NCI-H187 treated with DMSO at 0.1 percent for 48 hours (cell line): ENCODE measurements at regions not wholly inside any gene's neighbourhood (a gene's known extent, or its start where the extent isn't known, plus 50 kb on each side); places are given as distances from the start of the nearest gene placed in this dataset.
A peak's percentile ranks its signal among the peaks of the same experiment; 100 is the strongest.

Experiments
- DNase-seq: peaks from one replicate; lab custom pipeline; 2025; lab: John Stamatoyannopoulos, UW

- no peak for DNase-seq
Measured at GRCh38 chr12:72082986-72083820, 144.6 kb downstream of the TPH2 start.

GRCh38 chr12:72084061-72084460, 145.4 kb downstream of the TPH2 start:
- DNase-seq, result no peak

GRCh38 chr12:72084880-72085279, 146.2 kb downstream of the TPH2 start:
- DNase-seq, result no peak

GRCh38 chr12:72089678-72090077, 151.0 kb downstream of the TPH2 start:
- DNase-seq, result peak; percentile 91

GRCh38 chr12:72093424-72093823, 154.8 kb downstream of the TPH2 start:
- no peak for DNase-seq

- DNase-seq, result no peak
Measured at GRCh38 chr12:72093930-72094329, 155.3 kb downstream of the TPH2 start.

- DNase-seq, result no peak
Measured at GRCh38 chr12:72094490-72094889, 155.8 kb downstream of the TPH2 start.

GRCh38 chr12:72095025-72095424, 156.4 kb downstream of the TPH2 start:
- no peak for DNase-seq

- DNase-seq, result no peak
Measured at GRCh38 chr12:72098622-72099021, 160.0 kb downstream of the TPH2 start.

- no peak for DNase-seq
Measured at GRCh38 chr12:72100854-72101253, 162.2 kb downstream of the TPH2 start.

GRCh38 chr12:72102150-72102549, 163.5 kb downstream of the TPH2 start:
- no peak for DNase-seq

- DNase-seq, result peak; percentile 20
Measured at GRCh38 chr12:72105849-72106248, 166.3 kb upstream of the TRHDE start.

GRCh38 chr12:72110937-72111650, 161.1 kb upstream of the TRHDE start:
- DNase-seq, result no peak

- no peak for DNase-seq
Measured at GRCh38 chr12:72111706-72112105, 160.5 kb upstream of the TRHDE start.

GRCh38 chr12:72133497-72134055, 138.6 kb upstream of the TRHDE start:
- no peak for DNase-seq

- no peak for DNase-seq
Measured at GRCh38 chr12:72134246-72135020, 137.7 kb upstream of the TRHDE start.

GRCh38 chr12:72135021-72135301, 137.2 kb upstream of the TRHDE start:
- DNase-seq, result no peak

- DNase-seq, result no peak
Measured at GRCh38 chr12:72136792-72137191, 135.4 kb upstream of the TRHDE start.

- no peak for DNase-seq
Measured at GRCh38 chr12:72139411-72139810, 132.8 kb upstream of the TRHDE start.

- no peak for DNase-seq
Measured at GRCh38 chr12:72141381-72141780, 130.8 kb upstream of the TRHDE start.

GRCh38 chr12:72144553-72144952, 127.6 kb upstream of the TRHDE start:
- no peak for DNase-seq

- no peak for DNase-seq
Measured at GRCh38 chr12:72146495-72146894, 125.7 kb upstream of the TRHDE start.

GRCh38 chr12:72148709-72149108, 123.5 kb upstream of the TRHDE start:
- DNase-seq, result no peak
